Brain microvascular endothelial cell (primary cell): ENCODE measurements at regions not wholly inside any gene's neighbourhood (a gene's known extent, or its start where the extent isn't known, plus 50 kb on each side); places are given as distances from the start of the nearest gene placed in this dataset.

Experiments used
- DNase-seq: peaks from one replicate; pipeline ENCODE4 v3.0.0-alpha.2; 2020
- H3K27ac ChIP-seq: fragments of 250-450 bp; sonication (Bioruptor Pico); 2 replicates; pipeline ENCODE4 v1.5.1; 2020; ENCODE audit warnings: mild to moderate bottlenecking, moderate library complexity
- H3K27me3 ChIP-seq: fragments of 250-450 bp; sonication (Bioruptor Pico); replicated peaks from 2 replicates; pipeline ENCODE4 v1.5.1; 2020; ENCODE audit warnings: mild to moderate bottlenecking
- H3K36me3 ChIP-seq: fragments of 250-450 bp; sonication (Bioruptor Pico); replicated peaks from 2 replicates; pipeline ENCODE4 v1.5.1; 2020; ENCODE audit warnings: mild to moderate bottlenecking
- H3K4me3 ChIP-seq: 2 replicates; pipeline ENCODE4 v1.5.1; 2011; ENCODE audit warnings: low read depth, mild to moderate bottlenecking, control low read depth, low read length, moderate library complexity
- CTCF ChIP-seq: IDR thresholded peaks from 2 replicates; pipeline ENCODE4 v1.5.1; 2011; ENCODE audit warnings: low read depth, mild to moderate bottlenecking, moderate library complexity, low read length, control low read depth, inconsistent platforms; ENCODE audit errors: missing control alignments
- in situ Hi-C: cut with HindIII; loops from 2 replicates; pipeline ENCODE4 v1.10.0; 2017; ENCODE audit warnings: low sequenced_read_pairs, low pct_ligation_motif_present

- Histone ChIP-seq H3K27ac (no peak overlapping the region), H3K27me3 (no peaks in the 10 kb centered on the region), H3K4me3 (no peak overlapping the region), H3K36me3 (no peaks in the 10 kb centered on the region)
- DNase-seq, result no peak
- TF ChIP-seq CTCF, result no peak
- in situ Hi-C loops, result no loop called here
These were observed 432.9 kb downstream of the TLE4 start for GRCh38 chr9:80004714-80005113.

GRCh38 chr9:79990536-79990935, 418.8 kb downstream of the TLE4 start:
- no peak for TF ChIP-seq CTCF
- Histone ChIP-seq H3K27me3 (no peaks in the 10 kb centered on the region), H3K36me3 (no peaks in the 10 kb centered on the region), H3K4me3 (no peak overlapping the region), H3K27ac (no peak overlapping the region)
- in situ Hi-C loops, result no loop called here
- DNase-seq, result no peak

- no peak for TF ChIP-seq CTCF
- H3K27ac ChIP-seq, result no peak overlapping the region
- no peak for DNase-seq
- no peaks in the 10 kb centered on the region for H3K36me3 ChIP-seq
- no peak overlapping the region for H3K4me3 ChIP-seq
- no peaks in the 10 kb centered on the region for H3K27me3 ChIP-seq
- in situ Hi-C loops, result no loop called here
These were observed 417.3 kb downstream of the TLE4 start for GRCh38 chr9:79989079-79989478.

- TF ChIP-seq CTCF, result no peak
- H3K27ac ChIP-seq, result no peak overlapping the region
- in situ Hi-C loops, result no loop called here
- H3K27me3 ChIP-seq, result no peaks in the 10 kb centered on the region
- no peak overlapping the region for H3K4me3 ChIP-seq
- no peaks in the 10 kb centered on the region for H3K36me3 ChIP-seq
- DNase-seq, result no peak
These were observed 416.4 kb downstream of the TLE4 start for GRCh38 chr9:79988126-79988525.

GRCh38 chr9:79986437-79986836, 414.7 kb downstream of the TLE4 start:
- no peaks in the 10 kb centered on the region for H3K27me3 ChIP-seq
- DNase-seq, result no peak
- H3K27ac ChIP-seq, result no peak overlapping the region
- H3K36me3 ChIP-seq, result no peaks in the 10 kb centered on the region
- H3K4me3 ChIP-seq, result no peak overlapping the region
- in situ Hi-C loops, result no loop called here
- no peak for TF ChIP-seq CTCF

- Histone ChIP-seq H3K27me3 (no peaks in the 10 kb centered on the region), H3K36me3 (no peaks in the 10 kb centered on the region), H3K27ac (no peak overlapping the region), H3K4me3 (no peak overlapping the region)
- DNase-seq, result no peak
- in situ Hi-C loops, result no loop called here
- no peak for TF ChIP-seq CTCF
These were observed 414.0 kb downstream of the TLE4 start for GRCh38 chr9:79985772-79986171.
